Brain microvascular endothelial cell (primary cell): ENCODE measurements at regions not wholly inside any gene's neighbourhood (a gene's known extent, or its start where the extent isn't known, plus 50 kb on each side); places are given as distances from the start of the nearest gene placed in this dataset.

ENCODE experiments used
- DNase-seq: peaks from one replicate; pipeline ENCODE4 v3.0.0-alpha.2; 2020
- H3K27ac ChIP-seq: fragments of 250-450 bp; sonication (Bioruptor Pico); 2 replicates; pipeline ENCODE4 v1.5.1; 2020; ENCODE audit warnings: mild to moderate bottlenecking, moderate library complexity
- H3K27me3 ChIP-seq: fragments of 250-450 bp; sonication (Bioruptor Pico); replicated peaks from 2 replicates; pipeline ENCODE4 v1.5.1; 2020; ENCODE audit warnings: mild to moderate bottlenecking
- H3K36me3 ChIP-seq: fragments of 250-450 bp; sonication (Bioruptor Pico); replicated peaks from 2 replicates; pipeline ENCODE4 v1.5.1; 2020; ENCODE audit warnings: mild to moderate bottlenecking
- H3K4me3 ChIP-seq: 2 replicates; pipeline ENCODE4 v1.5.1; 2011; ENCODE audit warnings: low read depth, mild to moderate bottlenecking, control low read depth, low read length, moderate library complexity
- in situ Hi-C: cut with HindIII; loops from 2 replicates; pipeline ENCODE4 v1.10.0; 2017; ENCODE audit warnings: low sequenced_read_pairs, low pct_ligation_motif_present
- TF ChIP-seq, protein P1 (sequence below): IDR thresholded peaks from 2 replicates; pipeline ENCODE4 v1.5.1; 2011; ENCODE audit warnings: low read depth, mild to moderate bottlenecking, moderate library complexity, low read length, control low read depth, inconsistent platforms; ENCODE audit errors: missing control alignments

- Histone ChIP-seq H3K27me3 (no peaks in the 10 kb centered on the region), H3K4me3 (no peak overlapping the region), H3K36me3 (no peaks in the 10 kb centered on the region), H3K27ac (no peak overlapping the region)
- TF ChIP-seq, protein P1, sequence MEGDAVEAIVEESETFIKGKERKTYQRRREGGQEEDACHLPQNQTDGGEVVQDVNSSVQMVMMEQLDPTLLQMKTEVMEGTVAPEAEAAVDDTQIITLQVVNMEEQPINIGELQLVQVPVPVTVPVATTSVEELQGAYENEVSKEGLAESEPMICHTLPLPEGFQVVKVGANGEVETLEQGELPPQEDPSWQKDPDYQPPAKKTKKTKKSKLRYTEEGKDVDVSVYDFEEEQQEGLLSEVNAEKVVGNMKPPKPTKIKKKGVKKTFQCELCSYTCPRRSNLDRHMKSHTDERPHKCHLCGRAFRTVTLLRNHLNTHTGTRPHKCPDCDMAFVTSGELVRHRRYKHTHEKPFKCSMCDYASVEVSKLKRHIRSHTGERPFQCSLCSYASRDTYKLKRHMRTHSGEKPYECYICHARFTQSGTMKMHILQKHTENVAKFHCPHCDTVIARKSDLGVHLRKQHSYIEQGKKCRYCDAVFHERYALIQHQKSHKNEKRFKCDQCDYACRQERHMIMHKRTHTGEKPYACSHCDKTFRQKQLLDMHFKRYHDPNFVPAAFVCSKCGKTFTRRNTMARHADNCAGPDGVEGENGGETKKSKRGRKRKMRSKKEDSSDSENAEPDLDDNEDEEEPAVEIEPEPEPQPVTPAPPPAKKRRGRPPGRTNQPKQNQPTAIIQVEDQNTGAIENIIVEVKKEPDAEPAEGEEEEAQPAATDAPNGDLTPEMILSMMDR: no peak
- in situ Hi-C loops: no loop called here
- DNase-seq: no peak
Observed at GRCh38 chr5:67644221-67644920, 447.8 kb upstream of the CD180 start.

DNA sequence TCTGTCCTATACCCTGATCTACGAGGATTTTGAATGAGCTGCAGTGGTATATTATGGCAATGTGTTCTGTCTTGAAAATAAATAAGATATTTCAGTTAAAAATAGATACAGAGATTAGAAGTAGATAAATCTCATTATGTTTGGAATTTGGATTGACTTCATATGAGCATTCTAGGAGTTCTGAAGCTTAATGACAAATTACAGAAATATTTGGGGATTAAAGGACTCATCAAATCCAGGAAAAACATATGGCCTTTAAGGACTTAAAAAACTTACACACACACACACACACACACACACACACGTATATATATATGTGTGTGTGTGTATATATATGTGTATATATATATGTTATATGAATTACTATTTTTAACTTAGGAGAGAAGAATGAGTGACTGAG lies 446.9 kb upstream of the CD180 start:
- Histone ChIP-seq H3K27me3 (no peaks in the 10 kb centered on the region), H3K36me3 (no peaks in the 10 kb centered on the region), H3K27ac (no peak overlapping the region), H3K4me3 (no peak overlapping the region)
- TF ChIP-seq, protein P1: no peak
- in situ Hi-C loops: no loop called here
- DNase-seq: no peak

GRCh38 chr5:67639976-67640375 lies 443.4 kb upstream of the CD180 start:
- H3K27ac ChIP-seq: no peak overlapping the region
- H3K36me3 ChIP-seq: no peaks in the 10 kb centered on the region
- no peak overlapping the region for H3K4me3 ChIP-seq
- DNase-seq: no peak
- in situ Hi-C loops: no loop called here
- no peaks in the 10 kb centered on the region for H3K27me3 ChIP-seq
- TF ChIP-seq, protein P1: no peak

GRCh38 chr5:67639313-67639712 lies 442.7 kb upstream of the CD180 start:
- in situ Hi-C loops: no loop called here
- H3K4me3 ChIP-seq: no peak overlapping the region
- no peak overlapping the region for H3K27ac ChIP-seq
- TF ChIP-seq, protein P1: no peak
- no peak for DNase-seq
- no peaks in the 10 kb centered on the region for H3K36me3 ChIP-seq
- H3K27me3 ChIP-seq: no peaks in the 10 kb centered on the region

DNA sequence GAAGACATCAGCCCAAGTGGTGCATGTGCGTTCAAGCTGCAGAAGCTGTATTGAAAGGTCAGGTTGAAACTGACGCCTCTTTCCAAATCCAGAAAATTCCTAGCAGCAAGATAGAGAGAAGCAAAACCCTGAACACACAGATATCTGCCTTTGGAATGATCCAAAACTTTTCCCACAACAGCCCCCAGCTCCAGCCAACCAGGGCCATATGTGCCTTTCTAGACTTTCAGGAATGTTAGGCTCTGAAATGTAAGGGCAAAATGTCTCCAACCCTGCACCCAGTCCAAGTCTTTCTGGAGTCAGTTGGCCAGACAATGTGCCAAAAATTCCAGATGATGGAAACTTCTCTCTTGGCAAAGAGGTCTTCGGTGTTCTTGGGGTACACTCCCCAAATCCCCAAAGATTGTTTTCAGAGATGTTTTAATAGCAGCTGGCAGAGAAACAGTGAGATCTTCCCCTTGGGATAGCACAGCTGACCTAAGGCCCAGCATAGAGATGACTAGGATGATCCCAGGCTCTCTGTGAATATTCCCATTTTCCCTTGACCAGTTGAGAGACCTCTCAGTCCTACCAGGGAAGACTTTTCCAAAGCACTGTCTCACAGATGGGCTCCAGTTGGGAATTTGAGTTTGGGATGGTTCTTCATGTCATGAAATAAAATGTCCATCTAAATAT lies 440.4 kb upstream of the CD180 start:
- Histone ChIP-seq H3K27me3 (no peaks in the 10 kb centered on the region), H3K27ac (no peak overlapping the region), H3K36me3 (no peaks in the 10 kb centered on the region), H3K4me3 (no peak overlapping the region)
- DNase-seq: no peak
- TF ChIP-seq, protein P1: no peak
- in situ Hi-C loops: no loop called here
